SJCRH30 (cell line): ENCODE measurements at regions not wholly inside any gene's neighbourhood (a gene's known extent, or its start where the extent isn't known, plus 50 kb on each side); places are given as distances from the start of the nearest gene placed in this dataset.
A peak's percentile ranks its signal among the peaks of the same experiment; 100 is the strongest.

Experiments used
- DNase-seq, 2 experiments: peaks; one replicate each; pipeline ENCODE4 v3.0.0-alpha.2; 2015 to 2020
- H3K27ac ChIP-seq: fragments of 250-450 bp; sonication (Bioruptor Pico); 2 replicates; pipeline ENCODE4 v1.5.1; 2020; ENCODE audit warnings: mild to moderate bottlenecking, moderate library complexity
- H3K27me3 ChIP-seq: fragments of 250-450 bp; sonication (Bioruptor Pico); 2 replicates; pipeline ENCODE4 v1.5.1; 2020; ENCODE audit warnings: mild to moderate bottlenecking, moderate library complexity
- H3K36me3 ChIP-seq: fragments of 250-450 bp; sonication (Bioruptor Pico); 2 replicates; pipeline ENCODE4 v1.5.1; 2020; ENCODE audit warnings: mild to moderate bottlenecking, moderate library complexity
- H3K4me1 ChIP-seq: fragments of 250-450 bp; sonication (Bioruptor Pico); 2 replicates; pipeline ENCODE4 v1.5.1; 2020; ENCODE audit warnings: mild to moderate bottlenecking, moderate library complexity
- H3K4me3 ChIP-seq: fragments of 250-450 bp; sonication (Bioruptor Pico); 2 replicates; pipeline ENCODE4 v1.5.1; 2020; ENCODE audit warnings: mild to moderate bottlenecking, moderate library complexity
- H3K9me3 ChIP-seq: fragments of 250-450 bp; sonication (Bioruptor Pico); replicated peaks from 2 replicates; pipeline ENCODE4 v1.5.1; 2020; ENCODE audit warnings: mild to moderate bottlenecking, moderate library complexity

DNA sequence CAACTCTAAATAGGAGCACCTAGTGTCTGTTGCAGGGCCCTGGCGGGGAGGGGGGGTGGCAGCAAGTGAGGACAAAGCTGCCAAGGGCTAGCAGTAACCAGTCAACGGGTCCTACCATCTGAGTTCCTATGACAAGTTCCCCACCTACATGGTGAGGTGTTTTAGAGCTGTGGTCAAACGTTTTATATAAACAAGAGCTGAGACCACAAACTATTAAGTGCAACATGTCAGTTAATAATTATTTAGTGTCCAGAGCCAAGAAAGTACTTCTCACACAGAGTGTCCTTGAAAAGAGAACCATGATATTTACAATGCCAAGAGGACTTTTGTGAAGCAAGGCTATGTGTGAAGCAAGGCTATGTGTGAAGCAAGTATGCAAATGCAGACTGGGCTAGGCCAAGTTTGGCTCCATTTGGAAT is 434.7 kb downstream of the TNS3 start:
- no peaks in the 10 kb centered on the region for H3K27me3 ChIP-seq
- H3K36me3 ChIP-seq, result no peaks in the 10 kb centered on the region
- no peak overlapping the region for H3K4me3 ChIP-seq
- DNase-seq, result no peak
- no peak overlapping the region for H3K27ac ChIP-seq
- H3K9me3 ChIP-seq, result 0 out of 2 replicates have a peak, but pooled peaks cover 4% of the 10 kb centered on the region
- peaks cover 9% of the 10 kb centered on the region; the same call in 1 of the 2 replicates for H3K4me1 ChIP-seq

- Histone ChIP-seq H3K27ac (no peak overlapping the region), H3K4me3 (no peak overlapping the region), H3K27me3 (no peaks in the 10 kb centered on the region), H3K36me3 (no peaks in the 10 kb centered on the region), H3K4me1 (peaks cover 9% of the 10 kb centered on the region; the same call in 1 of the 2 replicates), H3K9me3 (no peaks in the 10 kb centered on the region)
- DNase-seq, result no peak
Measured at GRCh38 chr7:47145982-47146381, 435.9 kb downstream of the TNS3 start.

GRCh38 chr7:47145186-47145725 is 436.7 kb downstream of the TNS3 start:
- no peaks in the 10 kb centered on the region for H3K27me3 ChIP-seq
- no peak overlapping the region for H3K4me3 ChIP-seq
- H3K4me1 ChIP-seq, result peaks cover 9% of the 10 kb centered on the region; the same call in 1 of the 2 replicates
- H3K36me3 ChIP-seq, result no peaks in the 10 kb centered on the region
- no peak for DNase-seq
- no peaks in the 10 kb centered on the region for H3K9me3 ChIP-seq
- no peak overlapping the region for H3K27ac ChIP-seq

GRCh38 chr7:47143339-47143738 is 438.6 kb downstream of the TNS3 start:
- no peak for DNase-seq
- no peak overlapping the region for H3K27ac ChIP-seq
- H3K4me3 ChIP-seq, result no peak overlapping the region
- H3K9me3 ChIP-seq, result no peaks in the 10 kb centered on the region
- H3K36me3 ChIP-seq, result no peaks in the 10 kb centered on the region
- peaks cover 2% of the 10 kb centered on the region; the same call in 1 of the 2 replicates for H3K4me1 ChIP-seq
- H3K27me3 ChIP-seq, result no peaks in the 10 kb centered on the region

DNA sequence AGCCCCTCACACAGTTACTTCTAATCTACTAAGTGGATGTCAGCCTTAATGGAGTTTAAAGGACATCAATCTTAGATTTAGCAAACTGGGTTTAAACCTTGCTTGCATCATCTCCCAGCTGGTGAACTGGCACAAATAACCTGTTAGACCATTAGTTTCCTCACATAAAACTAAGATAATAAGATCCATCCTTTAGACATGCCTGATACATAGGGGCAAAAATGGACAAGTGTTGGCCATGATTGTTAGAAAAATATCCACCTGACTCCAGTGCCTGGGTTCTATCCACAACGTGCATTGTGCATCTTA is 439.1 kb downstream of the TNS3 start:
- Histone ChIP-seq H3K27me3 (no peaks in the 10 kb centered on the region), H3K9me3 (no peaks in the 10 kb centered on the region), H3K4me1 (no peaks in the 10 kb centered on the region), H3K27ac (no peak overlapping the region), H3K4me3 (no peak overlapping the region), H3K36me3 (no peaks in the 10 kb centered on the region)
- no peak for DNase-seq

DNA sequence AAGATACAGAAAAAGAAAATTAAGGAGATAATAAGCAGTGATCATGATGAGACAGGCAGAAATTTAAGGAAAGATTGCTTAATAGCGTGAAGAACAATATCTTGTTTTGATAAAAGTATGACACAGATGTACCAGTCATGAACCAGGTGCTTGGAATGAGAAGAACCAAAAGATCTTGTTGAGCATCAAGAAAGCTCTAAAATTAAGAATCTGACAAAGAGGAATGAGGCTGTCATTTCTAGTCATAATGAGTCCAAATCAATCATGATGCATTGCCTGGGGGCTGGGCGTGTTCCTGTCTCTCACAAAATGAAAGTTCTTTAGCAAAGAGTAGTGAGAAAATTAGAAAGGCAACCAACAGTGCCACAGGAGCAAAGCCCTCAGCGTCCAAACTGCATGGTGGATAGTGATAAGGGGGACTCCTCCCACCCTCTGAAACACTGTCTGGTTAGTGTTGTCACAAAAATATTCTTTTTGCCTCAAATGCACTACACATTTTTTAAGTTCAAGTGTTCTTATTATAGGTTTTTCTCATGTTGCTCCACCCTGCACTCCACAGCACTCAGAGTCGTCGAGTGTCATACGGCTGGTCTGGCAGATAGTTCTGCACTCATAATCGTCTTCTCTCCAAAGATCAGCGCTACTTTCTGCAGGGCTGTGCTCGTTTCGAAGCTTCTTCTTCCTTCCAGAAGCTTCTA is 439.6 kb downstream of the TNS3 start:
- H3K9me3 ChIP-seq, result no peaks in the 10 kb centered on the region
- no peaks in the 10 kb centered on the region for H3K36me3 ChIP-seq
- H3K27me3 ChIP-seq, result no peaks in the 10 kb centered on the region
- H3K4me1 ChIP-seq, result no peaks in the 10 kb centered on the region
- H3K27ac ChIP-seq, result no peak overlapping the region
- no peak overlapping the region for H3K4me3 ChIP-seq
- DNase-seq, result no peak

DNA sequence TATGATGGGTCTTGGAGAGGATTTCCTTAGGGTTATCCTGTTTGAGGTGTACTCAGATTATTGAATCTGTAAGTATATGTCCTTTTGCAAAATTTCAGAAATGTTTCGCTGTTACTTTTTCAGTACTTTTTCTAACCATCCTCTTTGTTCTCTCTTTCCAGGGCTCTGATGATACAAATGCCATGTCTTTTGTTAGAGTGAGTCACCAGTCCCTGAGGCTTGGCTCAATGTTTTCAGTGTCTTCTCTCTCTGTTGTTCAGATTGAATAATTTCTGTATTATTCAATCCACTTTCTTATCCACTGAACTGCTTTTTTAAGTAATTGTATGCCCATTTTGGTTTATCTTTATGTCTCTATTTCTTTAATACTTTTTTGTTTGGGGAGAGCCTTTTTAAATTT is 449.4 kb downstream of the TNS3 start:
- H3K4me1 ChIP-seq, result no peaks in the 10 kb centered on the region
- H3K9me3 ChIP-seq, result no peaks in the 10 kb centered on the region
- H3K4me3 ChIP-seq, result no peak overlapping the region
- no peak overlapping the region for H3K27ac ChIP-seq
- peaks cover 2% of the 10 kb centered on the region; the same call in 1 of the 2 replicates for H3K27me3 ChIP-seq
- no peaks in the 10 kb centered on the region for H3K36me3 ChIP-seq
- no peak for DNase-seq

- no peak overlapping the region for H3K27ac ChIP-seq
- H3K27me3 ChIP-seq, result peaks cover 2% of the 10 kb centered on the region; the same call in 1 of the 2 replicates
- no peaks in the 10 kb centered on the region for H3K4me1 ChIP-seq
- DNase-seq, result no peak
- H3K36me3 ChIP-seq, result no peaks in the 10 kb centered on the region
- no peaks in the 10 kb centered on the region for H3K9me3 ChIP-seq
- H3K4me3 ChIP-seq, result no peak overlapping the region
Measured at GRCh38 chr7:47128700-47129099, 453.2 kb downstream of the TNS3 start.

- Histone ChIP-seq H3K4me1 (no peaks in the 10 kb centered on the region), H3K36me3 (no peaks in the 10 kb centered on the region), H3K9me3 (no peaks in the 10 kb centered on the region), H3K27ac (no peak overlapping the region), H3K27me3 (0 out of 2 replicates have a peak, but pooled peaks cover 2% of the 10 kb centered on the region), H3K4me3 (no peak overlapping the region)
- no peak for DNase-seq
Measured at GRCh38 chr7:47125529-47125928, 456.4 kb downstream of the TNS3 start.

- H3K36me3 ChIP-seq, result no peaks in the 10 kb centered on the region
- DNase-seq, result no peak
- peaks cover 5% of the 10 kb centered on the region; the same call in 1 of the 2 replicates for H3K27me3 ChIP-seq
- no peak overlapping the region for H3K4me3 ChIP-seq
- H3K4me1 ChIP-seq, result no peaks in the 10 kb centered on the region
- H3K27ac ChIP-seq, result no peak overlapping the region
- no peaks in the 10 kb centered on the region for H3K9me3 ChIP-seq
Measured at GRCh38 chr7:47119261-47119865, 462.5 kb downstream of the TNS3 start.

GRCh38 chr7:47104206-47104549 is 477.7 kb downstream of the TNS3 start:
- no peak overlapping the region for H3K27ac ChIP-seq

DNA sequence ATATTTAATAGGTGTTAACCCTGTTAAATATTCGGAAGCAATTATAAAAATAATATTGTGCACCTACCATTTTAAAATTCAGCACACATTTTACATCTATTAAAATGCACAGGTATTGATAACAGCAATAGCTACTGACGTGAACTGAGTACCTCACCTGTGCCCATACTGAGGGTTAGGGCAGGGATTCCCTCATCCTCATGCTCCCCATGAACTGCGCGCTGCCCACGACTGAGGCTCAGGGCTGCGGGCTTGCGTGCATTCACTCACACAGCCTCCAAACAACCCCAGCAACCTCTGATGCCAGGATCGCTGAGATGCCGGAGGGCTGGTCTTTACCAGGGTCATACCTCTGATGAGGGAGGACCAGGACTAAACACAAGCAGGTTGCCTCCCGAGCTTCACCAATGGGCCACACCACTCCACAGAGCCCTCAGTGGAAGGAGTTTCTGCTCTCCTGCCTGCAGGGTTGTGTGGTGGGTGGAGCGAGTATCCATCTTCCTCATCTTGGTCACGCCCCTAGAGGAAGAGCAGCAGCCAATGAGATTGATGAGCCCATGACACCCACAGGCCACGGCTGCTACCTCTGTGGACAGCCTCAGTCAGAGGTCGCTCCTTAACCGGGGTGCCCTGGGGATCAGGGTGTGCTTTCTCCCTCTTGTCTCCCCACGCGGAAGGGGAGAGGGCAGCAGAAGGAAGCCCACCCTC is 478.3 kb downstream of the TNS3 start:
- Histone ChIP-seq H3K4me1 (no peaks in the 10 kb centered on the region), H3K27ac (no peak overlapping the region), H3K27me3 (no peaks in the 10 kb centered on the region), H3K36me3 (no peaks in the 10 kb centered on the region), H3K9me3 (no peaks in the 10 kb centered on the region), H3K4me3 (no peak overlapping the region)
- DNase-seq, result no peak

More at GRCh38 chr7:47104206-47104549, 477.7 kb downstream of the TNS3 start:
- H3K27me3 ChIP-seq, result no peaks in the 10 kb centered on the region
- no peaks in the 10 kb centered on the region for H3K36me3 ChIP-seq
- no peak overlapping the region for H3K4me3 ChIP-seq
- H3K9me3 ChIP-seq, result no peaks in the 10 kb centered on the region
- H3K4me1 ChIP-seq, result no peaks in the 10 kb centered on the region
- no peak for DNase-seq

GRCh38 chr7:47102331-47102841 is 479.5 kb downstream of the TNS3 start:
- Histone ChIP-seq H3K9me3 (no peaks in the 10 kb centered on the region), H3K27me3 (no peaks in the 10 kb centered on the region), H3K4me1 (no peaks in the 10 kb centered on the region), H3K27ac (no peak overlapping the region), H3K36me3 (no peaks in the 10 kb centered on the region), H3K4me3 (no peak overlapping the region)
- DNase-seq, result no peak

DNA sequence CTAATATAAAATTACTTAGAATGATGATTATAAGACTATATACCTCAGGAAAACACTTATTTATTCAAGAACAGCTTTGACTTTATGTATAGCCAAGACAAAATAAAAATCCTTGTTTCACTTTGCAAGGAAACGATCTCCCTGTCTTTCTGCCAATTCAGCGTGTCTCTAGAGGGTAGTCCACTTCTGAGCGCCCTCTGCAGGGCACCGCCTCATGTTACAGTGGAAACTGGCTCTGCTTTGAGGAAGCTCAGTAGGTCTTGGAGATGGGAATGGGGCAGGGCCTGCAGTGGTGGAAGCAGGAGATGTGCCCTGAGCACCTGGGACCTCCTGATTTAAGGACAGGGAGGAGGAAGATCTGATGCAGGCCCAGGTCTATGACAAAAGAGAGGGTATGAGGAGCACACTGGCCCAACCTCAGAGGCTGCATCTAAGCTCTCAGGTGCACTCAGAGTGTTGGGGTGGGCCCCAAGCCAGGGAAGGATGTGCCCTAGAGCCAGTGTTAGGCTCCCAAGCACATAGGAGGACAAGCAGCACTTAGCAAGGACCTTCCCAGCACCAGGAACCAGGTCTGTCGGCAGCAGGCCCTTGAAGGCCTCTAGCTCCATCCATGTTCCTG is 481.0 kb downstream of the TNS3 start:
- no peaks in the 10 kb centered on the region for H3K27me3 ChIP-seq
- DNase-seq, result peak; percentile 59 to 76
- no peaks in the 10 kb centered on the region for H3K9me3 ChIP-seq
- H3K27ac ChIP-seq, result no peak overlapping the region
- no peaks in the 10 kb centered on the region for H3K4me1 ChIP-seq
- no peaks in the 10 kb centered on the region for H3K36me3 ChIP-seq
- H3K4me3 ChIP-seq, result no peak overlapping the region
